ENCODE measurements at regions not wholly inside any gene's neighbourhood (a gene's known extent, or its start where the extent isn't known, plus 50 kb on each side); places are given as distances from the start of the nearest gene placed in this dataset.

- no peak for TF ChIP-seq CTCF (IDR thresholded peaks at IDR 0.05 in 4 of 5, conservative IDR thresholded peaks at IDR 0.05 in 1 of 5)
- TF ChIP-seq POLR2A (IDR thresholded peaks at IDR 0.05), result no peak
These were observed 1743.0 kb upstream of the TENM3 start for GRCh38 chr4:180500154-180500553.

Data from gastrocnemius medialis (tissue), 4 donors.